Stimulated activated CD4-positive, alpha-beta T cell treated with anti-CD3 and anti-CD28 coated beads, Interleukin-2, amount 100 ng/mL, for 4 hours (primary cell): ENCODE measurements at regions not wholly inside any gene's neighbourhood (a gene's known extent, or its start where the extent isn't known, plus 50 kb on each side); places are given as distances from the start of the nearest gene placed in this dataset.

Experiments used
- DNase-seq: peaks from one replicate; pipeline ENCODE4 v3.0.0-alpha.2; 2020; ENCODE audit warnings: low read depth

- DNase-seq, result no peak
Measured at GRCh38 chr5:173689737-173690360, 73.4 kb upstream of the BOD1 start.

DNA sequence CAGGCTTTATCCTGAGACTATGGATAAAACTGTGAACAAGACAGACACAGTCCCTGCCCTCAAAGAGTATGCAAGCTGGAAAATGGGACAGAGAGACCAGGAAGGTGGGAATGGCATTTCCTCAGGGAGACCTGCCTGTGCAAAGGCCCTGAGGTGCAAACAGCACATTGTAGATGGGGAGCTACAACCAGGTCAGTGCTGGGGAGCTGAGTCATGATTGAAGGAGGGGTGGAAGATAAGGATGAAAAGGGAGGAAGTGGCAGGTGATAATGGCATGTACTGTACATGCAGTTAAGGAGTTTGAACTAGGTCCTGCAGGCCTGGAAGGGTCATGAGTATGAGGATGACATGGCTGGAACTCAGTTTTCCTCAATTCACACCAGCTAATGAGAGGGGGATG lies 75.5 kb upstream of the BOD1 start:
- DNase-seq, result no peak

- no peak for DNase-seq
Measured at GRCh38 chr5:173693670-173694069, 77.2 kb upstream of the BOD1 start.

GRCh38 chr5:173696216-173696615 lies 79.8 kb upstream of the BOD1 start:
- DNase-seq, result no peak

GRCh38 chr5:173697931-173698579 lies 81.6 kb upstream of the BOD1 start:
- DNase-seq, result no peak

GRCh38 chr5:173699966-173700365 lies 83.5 kb upstream of the BOD1 start:
- DNase-seq, result no peak

DNA sequence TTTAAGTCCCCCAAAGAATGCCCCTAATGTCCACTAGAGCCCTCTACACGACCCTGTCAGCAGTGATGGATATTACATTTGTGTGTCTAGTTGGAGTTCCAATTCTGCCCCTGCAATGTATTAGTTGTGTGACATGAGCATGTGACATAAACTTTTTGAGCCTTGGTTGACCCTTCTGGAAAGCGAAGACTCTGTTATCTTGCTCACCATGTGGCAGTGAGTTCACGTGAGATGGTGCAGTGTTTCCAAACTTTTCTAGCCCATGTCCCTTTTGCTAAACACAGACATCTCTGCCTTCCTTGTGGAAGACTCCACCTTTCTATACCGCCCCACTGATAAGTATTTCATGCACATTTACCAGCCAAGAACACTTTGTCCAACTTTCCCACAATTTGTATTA lies 87.0 kb upstream of the BOD1 start:
- no peak for DNase-seq

DNA sequence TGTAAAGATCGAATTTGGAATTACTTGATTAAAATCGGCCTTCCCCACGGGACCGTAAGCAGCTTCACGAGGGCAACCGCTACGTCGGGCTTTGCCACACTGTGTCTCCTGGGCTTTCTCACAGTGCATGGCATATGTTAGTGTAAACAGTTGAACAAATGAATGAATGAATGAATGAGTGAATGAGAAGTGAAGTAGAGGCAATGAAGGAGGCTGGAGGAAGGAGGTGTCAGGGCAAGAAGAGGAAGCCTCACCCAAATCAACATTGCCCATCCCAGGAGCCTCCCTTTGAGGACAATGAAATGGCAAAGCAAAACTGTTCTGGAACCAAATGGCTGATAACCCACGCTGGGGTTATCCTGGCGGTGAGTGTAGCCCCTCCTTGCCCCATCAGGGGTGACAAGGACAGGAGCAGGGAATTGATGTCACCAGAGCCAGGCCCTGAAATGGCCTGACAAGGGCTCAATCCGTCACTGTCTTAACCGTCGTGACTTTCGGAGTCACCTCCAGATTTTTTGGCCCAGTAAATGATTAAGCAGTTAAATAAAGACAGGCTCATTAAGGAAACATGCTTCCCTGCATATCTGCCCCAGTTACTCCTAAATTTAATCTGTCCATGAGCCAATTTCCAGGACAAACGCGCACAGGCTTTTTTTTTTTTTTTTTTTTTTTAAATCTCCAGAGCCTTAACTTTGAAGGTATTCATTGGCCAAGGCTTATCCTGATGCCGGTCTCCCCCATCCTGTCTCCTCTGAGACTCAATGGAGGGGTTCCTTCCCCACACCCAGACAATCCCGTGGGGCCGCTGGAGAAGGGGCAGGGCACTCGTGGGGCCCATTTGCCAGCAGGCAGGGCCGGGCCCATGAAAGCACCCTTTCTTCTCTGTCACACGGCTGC lies 88.4 kb upstream of the BOD1 start:
- DNase-seq, result no peak

DNA sequence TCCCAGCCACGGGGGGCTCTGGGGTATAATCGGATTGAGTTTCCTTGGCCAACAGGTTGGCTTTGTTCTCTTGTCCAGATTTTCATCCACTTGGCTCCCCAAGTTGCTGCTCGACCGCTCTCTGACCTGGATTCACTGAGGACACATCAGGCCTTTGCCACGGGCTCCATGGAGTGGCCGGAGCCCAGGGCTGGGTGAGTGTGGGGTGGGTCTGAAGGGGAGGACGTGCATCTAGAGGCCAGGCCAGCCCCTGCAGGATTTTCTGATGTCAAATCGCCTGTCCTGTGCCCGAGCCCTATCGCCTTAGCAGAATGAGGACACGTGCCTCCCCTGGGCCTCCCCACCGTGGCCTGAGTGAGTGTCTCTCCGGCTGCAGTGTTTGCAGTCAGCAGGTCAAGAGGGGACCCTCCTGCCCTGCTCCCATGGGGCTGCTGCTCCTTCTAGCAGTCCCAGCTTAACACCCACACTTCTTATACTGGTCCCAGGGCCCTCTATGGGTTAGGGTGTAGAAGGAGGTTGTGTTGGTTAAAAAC lies 89.1 kb upstream of the BOD1 start:
- DNase-seq, result no peak

DNA sequence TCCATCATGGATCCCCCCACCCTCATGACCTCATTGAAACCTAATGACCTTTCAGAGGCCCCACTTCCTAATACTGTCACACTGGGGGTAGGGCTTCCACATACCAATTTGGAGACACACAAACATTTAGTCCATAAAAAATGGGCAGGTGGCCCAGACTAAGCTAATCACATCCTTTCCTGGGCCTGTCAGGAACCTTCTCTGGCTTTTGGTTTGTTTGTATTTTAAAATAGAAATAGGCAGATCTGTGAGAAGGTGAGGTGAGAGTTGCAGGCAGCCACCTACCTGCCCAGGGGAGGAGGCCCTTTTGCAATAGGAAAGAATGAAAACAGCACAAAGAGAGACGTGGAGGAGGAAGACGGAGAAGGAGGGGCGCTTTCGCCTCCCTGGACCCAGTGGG lies 90.2 kb upstream of the BOD1 start:
- DNase-seq, result no peak

- DNase-seq, result no peak
Measured at GRCh38 chr5:173707392-173707791, 90.9 kb upstream of the BOD1 start.

- no peak for DNase-seq
Measured at GRCh38 chr5:173709145-173709544, 92.7 kb upstream of the BOD1 start.

DNA sequence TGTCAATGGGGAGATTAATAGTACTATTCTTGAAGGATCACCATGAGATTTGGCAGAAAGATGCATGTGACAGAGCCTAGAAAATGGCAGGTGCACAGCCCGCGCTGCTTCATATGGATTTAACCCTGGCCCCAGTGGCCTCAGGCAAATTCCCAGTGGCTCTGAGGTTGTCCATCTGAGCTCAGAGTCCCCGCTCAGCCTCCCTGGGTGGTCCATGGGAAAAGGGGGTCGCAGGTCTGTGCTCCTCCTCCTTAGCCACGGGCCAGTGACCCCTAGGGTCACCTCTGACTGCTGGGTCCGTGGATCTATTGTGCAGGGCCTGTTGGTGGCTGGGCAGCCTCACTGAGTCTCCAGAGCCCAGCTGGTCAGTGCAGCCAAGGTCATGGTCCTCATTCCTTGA lies 93.3 kb upstream of the BOD1 start:
- DNase-seq, result no peak

DNA sequence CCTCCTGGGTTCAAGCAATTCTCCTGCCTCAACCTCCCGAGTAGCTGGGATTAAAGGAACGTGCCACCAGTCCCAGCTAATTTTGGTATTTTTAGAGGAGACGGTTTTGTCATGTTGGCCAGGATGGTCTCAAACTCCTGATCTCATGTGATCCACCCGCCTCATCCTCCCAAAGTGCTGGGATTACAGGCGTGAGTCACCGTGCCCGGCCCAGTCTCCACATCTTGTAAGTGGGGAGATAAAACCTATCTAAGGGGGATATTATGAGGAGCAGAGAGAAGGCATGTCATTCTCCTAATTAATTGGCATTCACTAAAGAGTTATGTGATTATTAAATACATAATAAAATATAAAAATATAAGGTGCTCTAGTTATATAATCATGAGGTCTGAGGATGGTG lies 94.1 kb upstream of the BOD1 start:
- DNase-seq, result no peak

DNA sequence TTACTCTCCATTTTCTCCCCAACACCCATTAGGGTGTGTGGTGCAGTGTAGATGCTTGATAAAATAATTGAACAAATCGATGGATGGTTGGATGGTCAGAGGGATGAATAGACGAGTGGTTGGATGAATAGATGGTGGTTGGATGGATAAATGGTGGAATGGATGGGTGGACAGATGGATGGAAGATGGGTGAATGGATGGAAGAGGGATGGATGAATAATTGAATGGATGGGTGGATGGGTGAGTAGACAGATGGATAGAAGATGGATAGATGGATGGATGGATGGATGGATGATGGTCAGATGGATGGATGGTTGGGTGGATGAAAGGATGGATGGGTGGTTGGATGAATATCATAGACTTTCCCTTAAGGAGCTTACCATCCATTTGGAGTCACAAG lies 95.0 kb upstream of the BOD1 start:
- no peak for DNase-seq

GRCh38 chr5:173712609-173713175 lies 96.2 kb upstream of the BOD1 start:
- no peak for DNase-seq

- no peak for DNase-seq
Measured at GRCh38 chr5:173714551-173715428, 98.3 kb upstream of the BOD1 start.

GRCh38 chr5:173715607-173716006 lies 99.2 kb upstream of the BOD1 start:
- no peak for DNase-seq

- DNase-seq, result no peak
Measured at GRCh38 chr5:173716058-173716682, 99.7 kb upstream of the BOD1 start.

GRCh38 chr5:173717959-173718358 lies 101.5 kb upstream of the BOD1 start:
- no peak for DNase-seq

GRCh38 chr5:173718469-173718868 lies 102.0 kb upstream of the BOD1 start:
- DNase-seq, result no peak
